Pancreas (tissue), 10 donors: ENCODE measurements at regions not wholly inside any gene's neighbourhood (a gene's known extent, or its start where the extent isn't known, plus 50 kb on each side); places are given as distances from the start of the nearest gene placed in this dataset.

Experiments
- ATAC-seq, 4 donors: fragments of 200-7000 bp; cut with Tn5 transposase; one replicate each; pipeline versions ENCODE4 v1.8.0 to v1.9.1; 2020; ENCODE audit warnings: mild to moderate bottlenecking in 4 of 4, moderate library complexity in 4 of 4
- DNase-seq, 6 donors: peaks; one replicate each; pipeline ENCODE4 v3.0.0-alpha.2; 2020
- FAIRE-seq: peaks from 2 replicates; lab custom pipeline; 2012; peaks lifted over from hg19 to GRCh38; lab: Jason Lieb, UNC
- H3K27ac ChIP-seq, 4 donors: fragments of 200-600 bp; sonication (generic); 1 replicate in 3 of 4; 2 replicates in 1 of 4; pipeline versions ENCODE4 v1.5.0 to v1.8.0; 2020
- H3K27me3 ChIP-seq, 4 donors: fragments of 200-600 bp; one replicate each; pipeline ENCODE4 v1.8.0; 2021
- H3K36me3 ChIP-seq, 3 donors: fragments of 200-600 bp; sonication (generic) in 1 of 3; one replicate each; pipeline versions ENCODE4 v1.5.0 to v1.8.0; 2020 to 2021
- H3K4me1 ChIP-seq, 3 donors: fragments of 200-600 bp; one replicate each; pipeline ENCODE4 v1.8.0; 2021
- H3K4me3 ChIP-seq, 4 donors: fragments of 200-600 bp; sonication (generic) in 2 of 4; one replicate each; pipeline versions ENCODE4 v1.5.0 to v1.8.0; 2020 to 2021
- H3K9me3 ChIP-seq, 4 donors: fragments of 200-600 bp; one replicate each; pipeline ENCODE4 v1.8.0; 2021
- CTCF ChIP-seq, 4 donors: fragments of 200-600 bp; sonication (generic) in 3 of 4; IDR thresholded peaks; one replicate each; pipeline versions ENCODE4 v1.5.0 to v1.8.0; 2021; ENCODE audit warnings: antibody characterized with exemption in 4 of 4
- WGBS, 2 donors: extraction: QIAGEN DNeasy Blood & Tissue Kit; methylation state at CpG; one replicate each; pipeline ENCODE4 v1.1.7; 2013; 5-methylcytosine and 5-hydroxymethylcytosine counted together
- intact Hi-C, 3 donors: fragments of 100-400 bp; cut with DNase I; formaldehyde crosslinking; loops; one replicate each; pipeline versions ENCODE4 v1.11.1 to v1.14.2; 2022
- donor health status: healthy with polysubstance abuse.
- donor health status: DM: no; HTN: no; CAD: no; lungs with moderate emphysema.
- donor health status: DM: no; HTN: no; CAD: no.
- donor health status: control.
- donor health status: control.
- donor health status: Bipolar disorder and iron deficiency.
- donor health status: DM: yes; HTN: yes; CAD: no.
- donor health status: DM: no; HTN: no; CAD: no.
- donor health status: DM: no; HTN: no; CAD: no.
- donor health status: DM: yes; HTN: yes; CAD: no.

GRCh38 chr1:57789936-57790335 is 366.1 kb upstream of the DAB1 start:
- no peaks in the 10 kb centered on the region for H3K4me1 ChIP-seq
- intact Hi-C loops, result no loop called here
- no peak for DNase-seq
- no peaks in the 10 kb centered on the region for H3K27me3 ChIP-seq
- WGBS, 2 donors, result 68 to 87% methylated on average over 5 of the region's 5 CpGs
- no peaks in the 10 kb centered on the region for H3K9me3 ChIP-seq
- H3K4me3 ChIP-seq, result no peak overlapping the region
- no peak for ATAC-seq
- no peak overlapping the region for H3K27ac ChIP-seq
- no peak for FAIRE-seq
- no peak for TF ChIP-seq CTCF (IDR thresholded peaks at IDR 0.05)
- H3K36me3 ChIP-seq, result no peaks in the 10 kb centered on the region

GRCh38 chr1:57788313-57788712 is 364.5 kb upstream of the DAB1 start:
- Histone ChIP-seq H3K36me3 (no peaks in the 10 kb centered on the region), H3K9me3 (no peaks in the 10 kb centered on the region), H3K4me3 (no peak overlapping the region), H3K27me3 (no peaks in the 10 kb centered on the region), H3K4me1 (no peaks in the 10 kb centered on the region), H3K27ac (no peak overlapping the region)
- DNase-seq (no peak), FAIRE-seq (no peak), ATAC-seq (no peak)
- WGBS, 2 donors, result 58 to 79% methylated on average over 1 of the region's 1 CpG
- no peak for TF ChIP-seq CTCF (IDR thresholded peaks at IDR 0.05)
- intact Hi-C loops, result no loop called here

- no peak for FAIRE-seq
- no peak for TF ChIP-seq CTCF (IDR thresholded peaks at IDR 0.05)
- no peaks in the 10 kb centered on the region for H3K4me1 ChIP-seq
- H3K36me3 ChIP-seq, result no peaks in the 10 kb centered on the region
- ATAC-seq, result no peak
- no peak overlapping the region for H3K4me3 ChIP-seq
- no peak for DNase-seq
- 45 to 52% methylated on average over 1 of the region's 1 CpG for WGBS, 2 donors
- no peaks in the 10 kb centered on the region for H3K27me3 ChIP-seq
- intact Hi-C loops, result no loop called here
- no peaks in the 10 kb centered on the region for H3K9me3 ChIP-seq
- no peak overlapping the region for H3K27ac ChIP-seq
These were observed 360.5 kb upstream of the DAB1 start for GRCh38 chr1:57784356-57784755.

DNA sequence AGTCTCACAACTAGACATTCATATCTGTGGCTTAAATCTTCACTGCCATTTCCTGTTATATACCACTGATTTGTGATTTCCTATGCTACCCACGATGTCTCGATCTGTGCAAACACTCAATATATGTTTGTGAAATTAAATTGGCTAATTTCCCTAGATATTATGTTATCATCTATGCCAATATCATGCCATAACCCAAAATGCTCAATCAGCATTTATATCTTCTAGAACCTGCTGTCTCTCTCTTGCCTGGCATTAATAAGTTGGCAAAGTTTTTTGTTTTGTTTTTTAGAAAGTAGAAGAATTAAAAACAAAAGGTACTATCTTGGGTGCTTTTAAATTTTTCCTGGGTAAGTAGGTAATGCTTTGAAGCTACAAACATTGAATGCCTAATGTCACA is 358.5 kb upstream of the DAB1 start:
- intact Hi-C loops, result no loop called here
- no peak overlapping the region for H3K4me3 ChIP-seq
- 57 to 70% methylated on average over 2 of the region's 2 CpGs for WGBS, 2 donors
- DNase-seq (no peak), ATAC-seq (no peak), FAIRE-seq (no peak)
- no peaks in the 10 kb centered on the region for H3K4me1 ChIP-seq
- no peak for TF ChIP-seq CTCF (IDR thresholded peaks at IDR 0.05)
- no peak overlapping the region for H3K27ac ChIP-seq
- no peaks in the 10 kb centered on the region for H3K36me3 ChIP-seq
- no peaks in the 10 kb centered on the region for H3K9me3 ChIP-seq
- no peaks in the 10 kb centered on the region for H3K27me3 ChIP-seq

DNA sequence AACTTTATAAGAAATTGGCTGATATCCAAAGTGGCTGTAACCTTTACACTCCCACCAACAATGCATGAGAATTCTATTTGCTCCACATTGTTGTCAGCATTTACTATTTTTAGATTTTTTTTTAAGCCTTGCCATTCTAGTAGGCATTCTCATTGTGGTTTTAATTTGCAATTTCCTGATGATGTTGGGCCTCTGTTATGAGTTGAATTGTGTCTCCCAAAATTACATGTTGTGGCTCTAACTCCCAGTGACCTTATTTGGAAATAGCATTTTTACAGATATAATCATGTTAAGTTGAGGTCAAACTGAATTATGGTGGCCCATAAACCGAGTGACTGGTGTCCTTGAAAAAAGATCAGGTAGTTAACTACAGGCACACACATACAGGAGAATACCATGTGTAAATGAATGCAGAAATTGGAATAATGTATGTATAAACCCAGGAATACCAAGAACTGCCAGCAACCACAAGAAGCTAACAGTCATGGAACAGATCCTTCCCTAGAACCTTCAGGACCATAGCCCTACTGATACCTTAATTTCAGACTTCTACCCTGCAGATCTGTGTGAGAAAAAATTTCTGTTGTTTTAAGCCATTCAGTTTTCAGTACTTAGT is 348.8 kb upstream of the DAB1 start:
- ATAC-seq (no peak), FAIRE-seq (no peak), DNase-seq (no peak)
- H3K27me3 ChIP-seq, result no peaks in the 10 kb centered on the region
- WGBS, 2 donors, result 17 to 28% methylated on average over 1 of the region's 1 CpG
- no peak overlapping the region for H3K4me3 ChIP-seq
- TF ChIP-seq CTCF (IDR thresholded peaks at IDR 0.05), result no peak
- no peaks in the 10 kb centered on the region for H3K4me1 ChIP-seq
- H3K9me3 ChIP-seq, result no peaks in the 10 kb centered on the region
- H3K36me3 ChIP-seq, result no peaks in the 10 kb centered on the region
- no peak overlapping the region for H3K27ac ChIP-seq
- intact Hi-C loops, result no loop called here
